ENCODE measurements at regions not wholly inside any gene's neighbourhood (a gene's known extent, or its start where the extent isn't known, plus 50 kb on each side); places are given as distances from the start of the nearest gene placed in this dataset.
"Not testable (repeated sequence)": the region's sequence is repeated elsewhere in the genome, so short reads cannot be mapped to it uniquely, and the experiment has no call there.

DNA sequence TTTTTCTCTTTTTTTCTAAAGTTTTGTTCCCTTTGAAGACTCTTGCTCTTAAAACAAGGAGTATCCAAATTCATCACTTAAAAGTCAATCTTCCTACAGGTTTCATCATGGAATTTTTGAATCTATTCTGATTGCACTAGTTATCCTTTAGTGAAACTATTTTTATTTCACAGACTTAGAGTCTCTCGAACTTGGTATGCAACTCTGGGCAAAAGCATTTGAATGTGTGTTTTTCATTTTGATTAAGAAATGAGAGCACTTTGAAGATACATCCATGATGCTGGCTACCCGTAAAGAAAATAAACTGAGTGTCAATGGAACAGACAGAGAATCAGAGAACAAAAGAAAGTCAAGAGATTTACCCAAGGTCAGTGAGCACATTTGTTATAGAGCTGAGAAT, 586.5 kb downstream of the EPM2A start:
- TF ChIP-seq YY1 (IDR thresholded peaks at IDR 0.05; ENCODE audit: insufficient read depth, insufficient read length) = no peak
- no peak for TF ChIP-seq ZNF274 (IDR thresholded peaks at IDR 0.05; ENCODE audit: low read depth, low read length)
- no peak for TF ChIP-seq SUZ12 (IDR thresholded peaks at IDR 0.05; ENCODE audit: extremely low read depth, insufficient read depth, insufficient read length)
- Histone ChIP-seq H3K4me3 (ENCODE audit: insufficient read length, low read depth) (no peak overlapping the region), H3K4me1 (ENCODE audit: insufficient read depth, insufficient read length) (no peaks in the 10 kb centered on the region), H3K9me3 (ENCODE audit: insufficient read depth, low read length) (no peaks in the 10 kb centered on the region), H3K27me3 (ENCODE audit: insufficient read depth, insufficient read length) (no peaks in the 10 kb centered on the region), H3K36me3 (ENCODE audit: insufficient read depth, insufficient read length, low read length) (no peaks in the 10 kb centered on the region), H3K9ac (ENCODE audit: insufficient read length, low read depth) (no peak overlapping the region)
- no peak for DNase-seq (ENCODE audit: low read depth, low spot score)

DNA sequence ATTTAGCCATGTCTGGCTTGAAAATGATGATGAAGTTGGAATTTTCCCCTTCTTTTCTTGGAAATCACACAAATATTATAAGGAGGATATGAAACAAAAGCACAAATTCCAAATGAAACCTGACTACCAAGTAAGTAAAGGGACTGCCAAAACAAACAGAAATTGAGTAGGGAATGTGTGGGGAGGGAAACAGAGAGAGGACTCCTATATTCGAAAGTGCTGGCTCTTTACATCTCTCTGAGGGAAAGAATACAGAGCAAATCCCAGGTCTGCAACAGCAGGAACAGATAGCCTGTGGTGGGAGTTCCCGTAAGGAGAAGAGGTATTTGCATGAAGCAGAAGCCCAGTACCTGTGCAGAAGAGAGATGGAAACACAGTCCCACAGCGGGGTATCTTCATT, 583.7 kb downstream of the EPM2A start:
- Histone ChIP-seq H3K9me3 (ENCODE audit: insufficient read depth, low read length) (no peaks in the 10 kb centered on the region), H3K4me3 (ENCODE audit: insufficient read length, low read depth) (no peak overlapping the region), H3K27me3 (ENCODE audit: insufficient read depth, insufficient read length) (no peaks in the 10 kb centered on the region), H3K4me1 (ENCODE audit: insufficient read depth, insufficient read length) (no peaks in the 10 kb centered on the region), H3K9ac (ENCODE audit: insufficient read length, low read depth) (no peak overlapping the region), H3K36me3 (ENCODE audit: insufficient read depth, insufficient read length, low read length) (no peaks in the 10 kb centered on the region)
- no peak for TF ChIP-seq ZNF274 (IDR thresholded peaks at IDR 0.05; ENCODE audit: low read depth, low read length)
- TF ChIP-seq SUZ12 (IDR thresholded peaks at IDR 0.05; ENCODE audit: extremely low read depth, insufficient read depth, insufficient read length) = no peak
- no peak for TF ChIP-seq YY1 (IDR thresholded peaks at IDR 0.05; ENCODE audit: insufficient read depth, insufficient read length)
- DNase-seq (ENCODE audit: low read depth, low spot score) = no peak

DNA sequence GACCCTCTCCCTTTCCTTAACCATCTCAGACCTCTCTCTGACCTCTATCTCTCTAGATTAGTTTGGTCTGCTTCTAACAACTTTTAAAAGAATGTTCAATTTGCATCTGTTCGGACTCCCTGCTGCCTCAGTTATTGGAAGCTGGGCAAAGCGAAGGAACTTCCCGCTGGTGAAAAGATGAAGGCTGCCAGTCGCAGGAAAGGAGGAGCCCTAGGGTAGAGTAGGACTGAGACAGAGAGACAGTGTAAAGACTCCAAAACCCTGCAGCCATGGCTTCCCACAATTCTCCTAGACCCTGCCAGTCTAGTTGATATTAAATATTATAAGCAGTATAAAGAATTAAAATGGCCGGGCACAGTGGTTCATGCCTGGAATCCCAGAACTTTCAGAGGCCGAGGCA, 581.8 kb downstream of the EPM2A start:
- DNase-seq (ENCODE audit: low read depth, low spot score) = no peak
- no peak for TF ChIP-seq SUZ12 (IDR thresholded peaks at IDR 0.05; ENCODE audit: extremely low read depth, insufficient read depth, insufficient read length)
- no peak for TF ChIP-seq YY1 (IDR thresholded peaks at IDR 0.05; ENCODE audit: insufficient read depth, insufficient read length)
- TF ChIP-seq ZNF274 (IDR thresholded peaks at IDR 0.05; ENCODE audit: low read depth, low read length) = no peak
- no peaks in the 10 kb centered on the region for H3K27me3 ChIP-seq (ENCODE audit: insufficient read depth, insufficient read length)
- H3K9me3 ChIP-seq (ENCODE audit: insufficient read depth, low read length) = no peaks in the 10 kb centered on the region
- H3K4me3 ChIP-seq (ENCODE audit: insufficient read length, low read depth) = no peak overlapping the region
- no peaks in the 10 kb centered on the region for H3K4me1 ChIP-seq (ENCODE audit: insufficient read depth, insufficient read length)
- no peak overlapping the region for H3K9ac ChIP-seq (ENCODE audit: insufficient read length, low read depth)
- H3K36me3 ChIP-seq (ENCODE audit: insufficient read depth, insufficient read length, low read length) = no peaks in the 10 kb centered on the region

DNA sequence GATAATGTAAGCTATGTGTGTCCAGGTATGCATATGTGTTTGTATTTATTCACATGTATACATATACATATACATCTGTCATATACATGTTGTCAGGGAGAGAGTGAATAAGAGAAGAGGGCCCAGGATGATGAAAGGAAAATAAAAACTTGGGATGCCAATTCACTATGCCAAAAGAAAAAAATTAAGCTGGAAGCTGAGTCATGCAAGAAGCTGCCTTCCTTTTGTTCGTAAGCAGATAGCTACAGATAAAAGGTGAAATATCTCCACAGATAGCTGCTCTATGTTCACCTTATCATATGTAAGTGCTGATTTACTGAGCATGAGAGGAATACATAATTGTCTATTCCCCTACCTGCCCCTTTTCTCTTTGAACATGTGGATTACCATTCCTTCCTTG, 579.9 kb downstream of the EPM2A start:
- Histone ChIP-seq H3K4me3 (ENCODE audit: insufficient read length, low read depth) (no peak overlapping the region), H3K27me3 (ENCODE audit: insufficient read depth, insufficient read length) (no peaks in the 10 kb centered on the region), H3K4me1 (ENCODE audit: insufficient read depth, insufficient read length) (no peaks in the 10 kb centered on the region), H3K9me3 (ENCODE audit: insufficient read depth, low read length) (no peaks in the 10 kb centered on the region; the same call in 1 of the 2 replicates), H3K36me3 (ENCODE audit: insufficient read depth, insufficient read length, low read length) (no peaks in the 10 kb centered on the region), H3K9ac (ENCODE audit: insufficient read length, low read depth) (no peak overlapping the region)
- TF ChIP-seq ZNF274 (IDR thresholded peaks at IDR 0.05; ENCODE audit: low read depth, low read length) = no peak
- TF ChIP-seq YY1 (IDR thresholded peaks at IDR 0.05; ENCODE audit: insufficient read depth, insufficient read length) = no peak
- no peak for TF ChIP-seq SUZ12 (IDR thresholded peaks at IDR 0.05; ENCODE audit: extremely low read depth, insufficient read depth, insufficient read length)
- no peak for DNase-seq (ENCODE audit: low read depth, low spot score)

DNA sequence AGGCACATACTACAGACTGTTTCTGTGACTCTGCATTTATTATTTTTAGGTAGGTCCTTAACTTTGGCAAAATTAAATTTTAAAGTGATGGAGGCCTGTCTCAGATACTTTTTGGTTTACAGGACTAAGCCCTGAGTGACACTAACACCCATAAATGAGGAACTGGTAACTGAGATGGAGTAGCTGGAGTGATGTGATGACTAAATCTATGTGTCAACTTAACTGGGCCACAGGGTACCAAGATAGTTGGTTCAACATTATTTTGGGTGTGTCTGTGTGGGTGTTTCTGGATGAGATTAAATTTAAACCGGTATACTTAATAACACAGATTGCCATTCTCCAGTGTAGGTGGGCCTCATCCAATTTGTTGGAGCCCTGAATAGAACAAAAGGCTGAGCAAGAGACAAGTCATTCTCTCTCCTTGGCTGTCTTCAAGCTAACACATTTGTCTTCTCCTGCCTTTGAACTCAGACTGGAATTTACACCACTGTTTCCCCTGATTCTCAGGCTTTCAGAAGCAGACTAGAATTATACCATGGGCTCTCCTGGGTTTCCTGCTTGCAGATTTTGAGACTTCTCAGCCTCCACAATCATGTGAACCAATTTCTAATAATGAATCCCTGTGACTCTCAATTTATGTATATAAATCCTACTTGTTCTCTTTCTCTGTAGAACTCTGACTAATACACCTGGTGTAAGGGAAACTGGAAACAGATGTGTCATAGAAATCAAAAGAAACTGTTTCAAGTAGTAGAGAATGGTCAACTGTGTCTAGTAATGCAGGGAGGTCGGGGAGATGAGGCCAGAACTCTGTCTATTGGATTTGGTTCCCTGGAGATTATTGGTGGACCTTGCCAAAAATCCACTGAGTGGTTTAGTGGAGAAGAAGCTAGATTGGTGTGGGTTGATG, 579.2 kb downstream of the EPM2A start:
- no peaks in the 10 kb centered on the region for H3K4me1 ChIP-seq (ENCODE audit: insufficient read depth, insufficient read length)
- TF ChIP-seq ZNF274 (IDR thresholded peaks at IDR 0.05; ENCODE audit: low read depth, low read length) (no peak), SUZ12 (IDR thresholded peaks at IDR 0.05; ENCODE audit: extremely low read depth, insufficient read depth, insufficient read length) (no peak), YY1 (IDR thresholded peaks at IDR 0.05; ENCODE audit: insufficient read depth, insufficient read length) (no peak)
- H3K36me3 ChIP-seq (ENCODE audit: insufficient read depth, insufficient read length, low read length) = no peaks in the 10 kb centered on the region
- DNase-seq (ENCODE audit: low read depth, low spot score) = no peak
- H3K27me3 ChIP-seq (ENCODE audit: insufficient read depth, insufficient read length) = no peaks in the 10 kb centered on the region
- no peak overlapping the region for H3K4me3 ChIP-seq (ENCODE audit: insufficient read length, low read depth)
- H3K9me3 ChIP-seq (ENCODE audit: insufficient read depth, low read length) = no peaks in the 10 kb centered on the region; the same call in 1 of the 2 replicates
- H3K9ac ChIP-seq (ENCODE audit: insufficient read length, low read depth) = no peak overlapping the region

DNA sequence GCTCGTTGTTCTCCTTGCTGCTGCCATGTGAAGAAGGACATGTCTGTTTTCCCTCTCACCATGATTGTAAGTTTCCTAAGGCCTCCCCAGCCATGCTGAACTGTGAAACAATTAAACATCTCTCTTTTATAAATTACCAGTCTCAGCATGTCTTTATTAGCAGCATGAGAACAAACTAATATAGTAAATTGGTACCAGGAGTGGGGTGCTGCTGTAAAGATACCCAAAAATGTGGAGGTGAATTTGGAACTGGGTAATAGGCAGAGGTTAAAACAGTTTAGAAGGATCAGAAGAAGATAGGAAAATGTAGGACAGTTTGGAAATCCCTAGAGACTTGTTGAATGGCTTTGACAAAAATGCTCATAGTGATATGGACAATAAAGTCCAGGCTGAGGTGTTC, 576.7 kb downstream of the EPM2A start:
- not testable (repeated sequence) for H3K4me1 ChIP-seq (ENCODE audit: insufficient read depth, insufficient read length); H3K4me3 ChIP-seq (ENCODE audit: insufficient read length, low read depth); H3K9me3 ChIP-seq (ENCODE audit: insufficient read depth, low read length); DNase-seq (ENCODE audit: low read depth, low spot score); H3K27me3 ChIP-seq (ENCODE audit: insufficient read depth, insufficient read length); H3K36me3 ChIP-seq (ENCODE audit: insufficient read depth, insufficient read length, low read length); H3K9ac ChIP-seq (ENCODE audit: insufficient read length, low read depth)

DNA sequence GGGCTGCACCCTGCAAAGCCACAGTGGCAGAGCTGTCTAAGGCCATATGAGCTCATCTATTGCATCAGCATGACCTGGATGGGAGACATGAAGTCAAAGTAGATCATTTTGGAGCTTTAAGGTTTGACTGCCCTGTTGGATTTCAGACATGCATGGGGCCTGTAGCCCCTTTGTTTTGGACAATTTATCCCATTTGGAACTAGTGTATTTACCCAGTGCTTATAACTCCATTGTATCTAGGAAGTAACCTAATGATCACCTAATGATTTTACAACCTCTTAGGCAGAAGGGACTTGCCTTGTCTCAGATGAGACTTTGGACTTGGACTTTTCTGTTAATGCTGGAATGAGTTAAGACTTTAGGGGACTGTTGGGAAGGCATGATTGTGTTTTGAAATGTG, 575.4 kb downstream of the EPM2A start:
- no peaks in the 10 kb centered on the region for H3K4me1 ChIP-seq (ENCODE audit: insufficient read depth, insufficient read length)
- H3K4me3 ChIP-seq (ENCODE audit: insufficient read length, low read depth) = no peak overlapping the region
- no peaks in the 10 kb centered on the region; the same call in 1 of the 2 replicates for H3K9me3 ChIP-seq (ENCODE audit: insufficient read depth, low read length)
- TF ChIP-seq YY1 (IDR thresholded peaks at IDR 0.05; ENCODE audit: insufficient read depth, insufficient read length) = no peak
- TF ChIP-seq ZNF274 (IDR thresholded peaks at IDR 0.05; ENCODE audit: low read depth, low read length) = no peak
- TF ChIP-seq SUZ12 (IDR thresholded peaks at IDR 0.05; ENCODE audit: extremely low read depth, insufficient read depth, insufficient read length) = no peak
- H3K27me3 ChIP-seq (ENCODE audit: insufficient read depth, insufficient read length) = no peaks in the 10 kb centered on the region
- no peak for DNase-seq (ENCODE audit: low read depth, low spot score)
- no peaks in the 10 kb centered on the region for H3K36me3 ChIP-seq (ENCODE audit: insufficient read depth, insufficient read length, low read length)
- no peak overlapping the region for H3K9ac ChIP-seq (ENCODE audit: insufficient read length, low read depth)

All from NT2/D1 (cell line).